Stimulated activated effector memory CD8-positive, alpha-beta T cell treated with anti-CD3 and anti-CD28 coated beads, Interleukin-12 subunit alpha, Interleukin-12 subunit beta, amount 100 ng/mL, for 72 hours (primary cell): ENCODE measurements at regions not wholly inside any gene's neighbourhood (a gene's known extent, or its start where the extent isn't known, plus 50 kb on each side); places are given as distances from the start of the nearest gene placed in this dataset.

ENCODE experiments used
- ATAC-seq: fragments of 150-1000 bp; cut with Tn5 transposase; 2 replicates; pipeline ENCODE4 v1.10.0; 2021
- DNase-seq, 2 donors: peaks; one replicate each; pipeline ENCODE4 v3.0.0; 2021 to 2022; ENCODE audit warnings: low spot score in 2 of 2
- H3K27ac Mint-ChIP-seq: one replicate; pipeline ENCODE4 v1.8.0; 2022; ENCODE audit warnings: mild to moderate bottlenecking, mixed read lengths
- H3K36me3 Mint-ChIP-seq: one replicate; pipeline ENCODE4 v1.8.0; 2022; ENCODE audit warnings: mild to moderate bottlenecking, mixed read lengths
- H3K4me1 Mint-ChIP-seq: one replicate; pipeline ENCODE4 v1.8.0; 2022; ENCODE audit warnings: mixed read lengths
- H3K4me3 Mint-ChIP-seq: one replicate; pipeline ENCODE4 v1.8.0; 2022; ENCODE audit warnings: mild to moderate bottlenecking, mixed read lengths
- H3K9me3 Mint-ChIP-seq: one replicate; pipeline ENCODE4 v1.8.0; 2022; ENCODE audit warnings: mixed read lengths

DNA sequence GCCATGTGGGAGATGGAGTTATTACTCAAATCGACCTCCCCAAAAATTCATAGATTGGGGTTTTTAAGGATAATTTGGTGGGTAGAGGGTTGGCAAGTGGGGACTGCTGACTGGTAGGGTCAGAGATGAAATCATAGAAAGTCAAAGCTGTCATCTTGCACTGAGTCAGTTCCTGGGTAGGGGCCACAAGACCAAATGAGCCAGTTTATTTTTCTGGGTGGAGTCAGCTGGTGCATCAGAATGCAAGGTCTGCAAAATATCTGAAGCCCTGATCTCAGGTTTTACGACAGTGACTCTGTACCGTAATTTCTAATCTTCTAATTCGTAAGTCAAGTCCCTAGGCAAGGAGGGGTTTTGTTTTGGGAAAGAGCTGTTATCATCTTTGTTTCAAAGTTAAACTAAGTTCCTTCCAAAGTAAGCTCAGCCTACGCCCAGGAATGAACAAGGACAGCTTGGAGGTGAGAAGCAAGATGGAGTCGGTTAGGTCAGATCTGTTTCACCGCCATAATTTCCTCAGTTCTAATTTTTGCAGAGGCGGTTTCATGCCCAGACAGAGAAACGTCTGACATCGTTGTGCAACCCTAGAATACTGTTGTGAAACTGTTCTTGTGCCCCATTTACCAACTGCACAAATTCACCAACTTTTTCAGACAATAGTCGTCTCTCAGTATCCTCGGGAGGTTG is 104.5 kb upstream of the SFSWAP start:
- peaks cover 7% of the 10 kb centered on the region for H3K36me3 Mint-ChIP-seq
- no peaks in the 10 kb centered on the region for H3K9me3 Mint-ChIP-seq
- peak overlapping the region; percentile 78 for H3K27ac Mint-ChIP-seq
- H3K4me1 Mint-ChIP-seq: peaks cover 71% of the 10 kb centered on the region
- peak; percentile 79 for ATAC-seq
- DNase-seq: peak in 1 of 2 donors; percentile 55
- H3K4me3 Mint-ChIP-seq: peak overlapping the region; percentile 73

DNA sequence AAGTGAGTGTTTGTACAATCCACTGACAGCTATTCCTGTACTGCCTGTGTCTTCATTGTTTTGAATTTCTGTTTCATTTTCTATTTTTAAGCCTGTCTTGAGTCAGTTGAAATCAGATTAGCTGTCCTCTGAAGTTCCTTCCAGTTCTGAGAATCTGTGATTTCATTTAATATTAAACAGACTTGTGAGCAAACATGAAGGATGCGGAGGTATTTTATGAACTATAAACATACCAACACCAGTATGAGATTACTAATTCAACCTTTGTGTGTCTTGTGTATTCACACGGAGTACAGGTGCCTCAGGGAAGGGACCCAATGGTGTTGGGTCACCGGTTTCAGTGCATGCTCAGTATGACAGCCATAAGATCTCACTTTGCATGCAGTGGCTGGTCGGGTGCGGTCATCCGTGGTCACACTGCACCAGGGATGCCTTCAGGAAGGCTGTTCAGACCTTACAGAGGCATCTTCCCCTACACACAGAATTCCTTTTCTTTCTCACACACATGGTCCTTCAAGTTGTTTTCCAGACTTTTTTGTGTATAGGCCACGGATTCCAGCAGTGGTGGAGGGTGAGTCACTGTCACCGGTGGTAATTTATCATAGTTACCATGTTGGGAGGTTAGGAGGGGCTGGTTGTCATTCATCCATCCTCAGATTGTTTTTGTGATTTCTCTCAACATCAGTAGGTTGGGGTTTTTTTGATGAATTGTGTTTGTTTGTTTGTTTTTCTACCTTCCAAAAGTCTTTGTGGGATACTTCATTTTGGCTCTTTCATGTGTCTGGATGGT is 103.0 kb upstream of the SFSWAP start:
- Mint-ChIP-seq H3K9me3 (no peaks in the 10 kb centered on the region), H3K36me3 (peaks cover 7% of the 10 kb centered on the region), H3K4me3 (peak overlapping the region; percentile 73), H3K4me1 (peaks cover 63% of the 10 kb centered on the region), H3K27ac (peak overlapping the region; percentile 90)
- ATAC-seq (peak; percentile 85), DNase-seq (peak in 1 of 2 donors; percentile 58)

DNA sequence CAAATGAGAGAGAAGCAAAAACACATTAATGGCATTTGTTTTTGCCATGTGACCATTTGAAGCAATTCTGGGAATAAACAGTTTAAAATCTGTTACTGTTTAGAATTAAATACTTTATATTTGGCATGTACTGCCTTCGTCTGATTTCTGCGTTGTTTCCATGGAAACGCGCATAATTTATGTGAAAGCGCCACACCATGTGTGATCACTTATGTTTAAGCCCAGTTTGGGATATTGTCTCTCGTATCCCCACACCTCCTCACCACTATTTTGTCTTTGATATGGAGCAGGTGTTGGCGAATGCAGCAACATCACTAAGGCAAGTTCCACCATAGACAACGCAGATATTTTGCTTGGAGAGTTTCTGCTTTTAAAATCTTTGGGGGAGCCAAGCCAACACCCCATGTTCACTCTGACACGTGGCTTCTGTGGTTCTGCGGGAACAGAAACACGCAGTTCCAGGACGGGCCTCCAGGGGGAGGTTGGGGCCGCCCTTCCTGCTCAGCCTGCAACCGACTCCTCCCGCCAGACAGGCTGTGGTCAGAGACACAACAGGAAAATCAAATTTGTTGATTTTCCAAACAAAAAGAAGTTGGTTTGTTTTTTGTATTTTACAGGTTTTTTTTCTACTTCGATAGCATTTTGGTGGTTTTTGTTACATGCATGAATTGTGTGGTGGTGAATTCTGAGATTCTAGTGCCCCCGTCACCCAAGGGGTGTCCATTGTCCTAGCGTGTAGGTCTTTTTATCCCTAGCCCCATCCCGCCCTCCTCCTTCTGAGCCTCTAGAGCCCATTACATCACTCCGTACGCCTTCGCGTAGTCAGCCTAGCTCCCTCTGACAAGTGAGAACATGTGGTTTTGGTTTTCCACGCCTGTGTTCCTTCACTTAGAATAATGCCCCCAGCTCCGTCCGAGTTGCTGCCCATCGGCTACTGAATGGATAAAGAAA is 101.9 kb upstream of the SFSWAP start:
- Mint-ChIP-seq H3K4me1 (peaks cover 53% of the 10 kb centered on the region), H3K9me3 (no peaks in the 10 kb centered on the region), H3K36me3 (peaks cover 7% of the 10 kb centered on the region), H3K4me3 (peak overlapping the region; percentile 17), H3K27ac (no peak overlapping the region)
- ATAC-seq (no peak), DNase-seq (peak in 1 of 2 donors; percentile 70)

DNA sequence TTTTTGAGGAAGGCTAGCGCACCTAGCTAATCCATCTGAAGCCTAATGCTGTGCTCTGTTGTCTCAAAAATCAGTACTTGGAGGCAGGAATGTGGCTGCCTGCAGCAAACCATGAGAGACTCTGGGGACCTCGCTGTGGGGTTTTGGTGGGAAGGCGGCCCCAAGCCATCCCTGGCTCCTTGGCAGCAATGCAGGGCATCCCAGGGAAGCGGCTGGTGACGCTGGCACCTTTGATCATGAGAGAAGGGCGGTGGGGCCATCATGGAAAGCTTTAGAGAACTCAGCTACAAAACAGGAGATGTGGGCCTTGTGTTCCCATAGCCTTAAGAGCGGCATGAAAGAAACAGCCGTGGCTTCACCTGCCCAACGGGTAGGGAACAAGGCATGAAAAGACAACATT is 101.1 kb upstream of the SFSWAP start:
- peaks cover 46% of the 10 kb centered on the region for H3K4me1 Mint-ChIP-seq
- DNase-seq: no peak
- peak overlapping the region; percentile 17 for H3K4me3 Mint-ChIP-seq
- H3K36me3 Mint-ChIP-seq: peaks cover 7% of the 10 kb centered on the region
- no peak for ATAC-seq
- H3K9me3 Mint-ChIP-seq: no peaks in the 10 kb centered on the region
- no peak overlapping the region for H3K27ac Mint-ChIP-seq

DNA sequence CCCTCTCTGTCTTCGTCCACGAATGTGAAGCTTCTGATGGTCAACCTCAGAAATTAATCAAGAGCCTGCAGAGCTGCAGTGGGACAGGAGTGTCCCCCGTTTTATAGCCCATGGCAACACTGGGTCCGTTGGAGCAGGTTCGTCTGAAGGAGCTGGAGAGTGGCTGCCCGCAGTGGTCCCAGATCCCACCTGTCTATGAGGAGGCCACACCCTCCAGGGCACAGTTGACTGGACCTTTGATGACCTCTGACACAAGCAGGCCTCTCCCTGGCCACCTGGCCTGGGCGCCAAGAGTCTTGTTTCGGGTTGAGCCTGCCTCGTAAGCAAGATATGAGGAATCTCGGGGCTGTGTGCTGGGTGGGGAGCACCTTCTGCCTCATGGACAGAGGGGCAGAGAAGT is 100.7 kb upstream of the SFSWAP start:
- peaks cover 41% of the 10 kb centered on the region for H3K4me1 Mint-ChIP-seq
- peaks cover 7% of the 10 kb centered on the region for H3K36me3 Mint-ChIP-seq
- DNase-seq (no peak), ATAC-seq (no peak)
- H3K9me3 Mint-ChIP-seq: no peaks in the 10 kb centered on the region
- no peak overlapping the region for H3K27ac Mint-ChIP-seq
- H3K4me3 Mint-ChIP-seq: no peak overlapping the region

DNA sequence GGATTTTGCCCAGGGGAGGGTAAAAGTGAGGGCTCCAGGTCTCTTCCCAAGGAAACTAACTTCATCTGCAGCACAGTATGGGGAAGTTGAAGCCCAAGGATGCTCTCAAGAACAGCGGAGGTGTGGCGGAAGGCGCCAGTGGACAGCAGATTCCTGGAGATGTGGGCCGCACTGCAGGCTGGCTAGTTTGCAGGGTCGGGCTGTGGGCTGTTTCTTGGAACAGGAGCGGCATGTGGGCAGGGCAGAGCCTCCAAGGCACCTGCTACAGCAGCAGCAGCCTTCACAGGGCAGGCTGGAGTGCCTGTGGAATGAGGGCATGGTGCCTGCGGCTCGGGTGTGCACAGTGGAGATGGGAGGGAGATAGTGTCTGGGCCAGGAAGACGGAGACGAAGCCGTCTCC is 100.0 kb upstream of the SFSWAP start:
- Mint-ChIP-seq H3K9me3 (no peaks in the 10 kb centered on the region), H3K36me3 (peaks cover 7% of the 10 kb centered on the region)

DNA sequence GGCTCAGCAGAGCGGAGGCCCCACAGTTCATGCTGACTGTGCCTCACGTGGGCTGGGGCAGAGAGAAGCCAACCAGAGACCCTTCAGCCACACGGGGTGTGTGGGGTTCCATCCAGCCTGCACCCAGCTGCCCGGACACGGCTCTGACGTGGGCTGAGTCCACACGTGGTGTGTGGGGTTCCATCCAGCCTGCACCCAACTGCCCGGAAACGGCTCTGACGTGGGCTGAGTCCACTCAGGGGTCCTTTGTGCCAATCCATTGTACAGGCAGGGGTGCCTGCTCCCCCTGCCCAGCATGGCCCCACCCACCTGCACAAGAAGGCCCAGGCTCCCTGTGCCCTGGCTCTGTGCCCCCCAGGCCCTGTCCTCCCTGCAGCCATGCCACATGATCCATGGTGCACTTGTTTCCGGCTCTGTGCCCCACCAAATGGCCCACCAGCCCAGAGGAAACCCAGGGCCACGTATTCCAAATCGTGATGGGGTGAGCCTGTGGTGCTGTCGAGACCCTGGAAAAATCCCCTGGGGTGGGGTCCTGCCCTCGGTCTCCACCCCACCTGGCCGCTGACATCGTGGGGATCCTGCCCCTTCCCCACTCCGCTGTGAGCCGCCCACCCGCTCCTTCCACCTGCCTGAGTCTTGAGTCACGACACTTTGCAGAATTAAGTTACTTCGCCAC is 99.3 kb upstream of the SFSWAP start:
- Mint-ChIP-seq H3K4me1 (peaks cover 28% of the 10 kb centered on the region), H3K27ac (no peak overlapping the region), H3K4me3 (no peak overlapping the region), H3K9me3 (no peaks in the 10 kb centered on the region), H3K36me3 (peaks cover 7% of the 10 kb centered on the region)
- ATAC-seq (no peak), DNase-seq (no peak)

More for the DNA sequence above, 100.0 kb upstream of the SFSWAP start:
- DNase-seq: no peak
- H3K4me3 Mint-ChIP-seq: no peak overlapping the region
- no peak for ATAC-seq
- H3K4me1 Mint-ChIP-seq: peaks cover 34% of the 10 kb centered on the region
- H3K27ac Mint-ChIP-seq: no peak overlapping the region

DNA sequence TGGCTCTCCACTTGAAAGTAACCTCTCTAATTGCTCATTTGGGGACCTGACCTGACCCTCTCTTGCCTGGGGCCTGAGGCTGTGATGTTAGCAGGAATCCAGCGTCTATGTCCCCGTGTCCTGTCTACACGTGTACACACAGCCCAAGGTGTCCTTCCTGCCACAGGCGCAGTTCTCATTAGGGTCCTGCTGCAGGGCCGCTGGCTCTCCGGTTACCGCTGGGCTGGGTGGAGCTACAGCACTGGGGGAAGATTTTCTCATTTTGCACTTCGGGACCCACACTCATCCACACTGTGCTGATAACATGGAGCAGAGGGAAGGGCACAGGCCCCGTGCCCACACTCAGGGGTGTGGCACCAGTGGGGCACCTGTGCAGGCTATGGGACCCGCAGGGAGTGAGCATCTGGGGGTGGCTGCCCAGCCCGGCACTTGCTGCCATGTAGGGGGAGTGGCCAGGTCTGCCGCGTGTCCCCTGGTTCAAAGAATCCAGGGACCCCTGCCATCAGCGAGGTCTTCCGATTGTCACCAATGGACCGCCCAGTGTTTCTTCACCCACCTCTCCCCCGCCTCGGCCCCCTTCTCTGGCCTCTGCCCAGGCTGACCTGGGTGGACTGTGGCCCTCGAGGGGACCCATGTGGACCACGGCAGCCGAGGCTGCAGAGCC is 98.7 kb upstream of the SFSWAP start:
- Mint-ChIP-seq H3K9me3 (no peaks in the 10 kb centered on the region), H3K36me3 (peaks cover 7% of the 10 kb centered on the region), H3K27ac (no peak overlapping the region), H3K4me1 (peaks cover 22% of the 10 kb centered on the region), H3K4me3 (no peak overlapping the region)
- ATAC-seq (no peak), DNase-seq (no peak)

DNA sequence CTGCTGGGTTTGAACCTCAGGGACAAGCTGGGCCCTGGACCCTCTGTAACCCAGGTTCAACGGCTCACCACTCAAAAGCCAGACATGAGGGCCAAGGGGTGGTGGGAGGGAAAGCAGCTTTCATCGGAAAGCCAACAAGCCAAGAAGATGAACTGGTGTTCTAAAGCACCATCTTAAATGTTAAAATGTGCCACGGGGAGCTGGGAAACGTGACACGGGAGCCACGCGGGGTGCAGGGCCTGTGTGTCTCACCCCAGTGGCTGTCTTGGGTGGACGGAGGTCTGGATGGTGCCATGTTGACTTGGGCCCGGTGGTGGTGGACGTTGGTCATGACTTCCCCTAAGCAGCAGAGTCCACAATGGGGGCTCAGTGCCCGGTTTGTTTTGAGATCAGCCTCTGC is 97.7 kb upstream of the SFSWAP start:
- Mint-ChIP-seq H3K4me1 (peaks cover 13% of the 10 kb centered on the region), H3K27ac (no peak overlapping the region), H3K4me3 (no peak overlapping the region), H3K36me3 (no peaks in the 10 kb centered on the region), H3K9me3 (no peaks in the 10 kb centered on the region)
- DNase-seq (no peak), ATAC-seq (no peak)

DNA sequence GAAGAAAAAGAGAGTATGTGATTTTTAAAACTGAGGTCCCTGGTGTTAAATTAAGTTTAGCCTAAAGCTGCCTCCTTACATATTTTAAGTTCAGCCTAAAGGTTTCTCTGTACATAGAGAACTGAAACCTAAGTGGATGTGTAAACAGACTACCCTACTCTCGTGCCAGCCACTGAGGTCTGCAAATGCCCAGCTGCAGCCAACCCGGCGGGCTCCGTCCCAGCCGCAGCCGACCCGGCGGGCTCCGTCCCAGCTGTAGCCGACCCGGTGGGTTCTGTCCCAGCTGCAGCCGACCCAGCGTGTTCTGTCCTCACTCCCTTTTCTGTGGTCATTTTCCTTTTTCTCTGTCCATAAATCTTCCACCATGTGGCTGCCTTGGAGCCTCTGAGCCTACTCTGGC is 97.2 kb upstream of the SFSWAP start:
- H3K4me1 Mint-ChIP-seq: peaks cover 11% of the 10 kb centered on the region
- no peak overlapping the region for H3K4me3 Mint-ChIP-seq
- H3K9me3 Mint-ChIP-seq: no peaks in the 10 kb centered on the region
- no peak overlapping the region for H3K27ac Mint-ChIP-seq
- no peaks in the 10 kb centered on the region for H3K36me3 Mint-ChIP-seq
- ATAC-seq (no peak), DNase-seq (no peak)

DNA sequence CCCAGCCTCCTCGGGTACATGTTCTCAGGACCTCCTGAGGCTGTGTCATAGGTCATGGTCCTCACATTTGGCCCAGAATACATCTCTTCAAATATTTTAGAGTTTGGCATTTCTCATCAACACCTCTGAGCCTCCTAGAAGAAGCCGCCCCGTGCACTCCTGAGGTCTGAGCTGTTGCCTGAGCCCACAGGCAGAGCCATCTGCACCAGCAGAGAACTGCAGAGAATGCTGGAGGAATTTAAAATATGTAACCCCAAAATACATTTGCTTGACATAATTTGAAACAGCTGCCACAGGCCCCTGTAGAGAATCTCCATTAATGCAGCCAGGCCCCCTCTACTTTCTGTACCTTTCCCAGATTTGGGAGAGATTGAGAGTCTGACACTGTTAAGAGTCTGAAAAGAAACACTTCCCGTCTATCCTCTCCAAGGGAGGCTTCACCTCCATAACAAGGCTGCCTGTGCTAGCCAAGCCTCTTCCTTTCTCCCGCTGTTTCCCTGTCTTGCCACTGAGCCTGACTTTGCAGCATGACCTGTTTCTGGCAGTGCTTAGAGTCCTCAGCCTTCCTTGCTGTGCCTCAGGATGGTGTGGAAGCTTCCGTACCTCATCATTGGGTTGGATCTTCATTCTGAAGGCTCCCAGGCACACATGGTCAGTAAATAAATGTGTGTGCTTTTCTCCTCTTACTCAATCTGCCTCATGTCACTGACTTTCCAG is 95.4 kb upstream of the SFSWAP start:
- Mint-ChIP-seq H3K27ac (no peak overlapping the region), H3K9me3 (no peaks in the 10 kb centered on the region), H3K36me3 (no peaks in the 10 kb centered on the region), H3K4me3 (no peak overlapping the region), H3K4me1 (no peaks in the 10 kb centered on the region)
- DNase-seq (no peak), ATAC-seq (no peak)

DNA sequence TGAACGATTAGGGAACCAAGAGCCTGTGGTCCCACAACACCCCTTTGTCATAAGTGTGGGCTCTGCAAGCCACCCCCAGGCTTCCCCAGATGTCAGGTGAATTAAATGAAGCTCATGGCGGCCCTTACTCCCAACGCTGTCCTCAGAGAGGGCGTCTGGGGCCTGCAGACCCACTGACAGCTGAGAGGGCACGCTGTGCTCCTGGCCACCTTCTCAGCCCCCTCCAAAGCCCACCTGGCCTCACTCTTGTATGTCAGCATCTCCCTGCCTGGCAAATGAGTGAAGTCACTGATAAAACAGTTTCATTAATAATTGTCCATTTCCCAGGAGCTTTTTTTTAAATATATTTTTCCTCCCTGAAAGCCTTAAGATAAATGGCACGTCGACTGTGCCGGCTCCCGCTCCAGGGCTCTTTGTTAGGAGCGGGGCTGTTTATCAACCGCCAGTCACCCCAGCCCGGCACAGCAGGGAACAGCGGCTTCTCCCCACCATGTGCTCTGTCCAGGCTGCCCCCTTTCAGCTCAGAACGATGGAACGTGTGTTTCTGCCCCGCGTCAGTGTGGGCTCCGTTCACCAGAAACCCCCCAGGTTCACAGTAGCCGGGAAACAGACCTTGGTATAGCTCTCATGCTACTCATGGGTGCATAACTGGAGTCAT is 94.7 kb upstream of the SFSWAP start:
- DNase-seq (no peak), ATAC-seq (no peak)
- Mint-ChIP-seq H3K4me1 (no peaks in the 10 kb centered on the region), H3K4me3 (no peak overlapping the region), H3K27ac (no peak overlapping the region), H3K36me3 (no peaks in the 10 kb centered on the region), H3K9me3 (no peaks in the 10 kb centered on the region)

DNA sequence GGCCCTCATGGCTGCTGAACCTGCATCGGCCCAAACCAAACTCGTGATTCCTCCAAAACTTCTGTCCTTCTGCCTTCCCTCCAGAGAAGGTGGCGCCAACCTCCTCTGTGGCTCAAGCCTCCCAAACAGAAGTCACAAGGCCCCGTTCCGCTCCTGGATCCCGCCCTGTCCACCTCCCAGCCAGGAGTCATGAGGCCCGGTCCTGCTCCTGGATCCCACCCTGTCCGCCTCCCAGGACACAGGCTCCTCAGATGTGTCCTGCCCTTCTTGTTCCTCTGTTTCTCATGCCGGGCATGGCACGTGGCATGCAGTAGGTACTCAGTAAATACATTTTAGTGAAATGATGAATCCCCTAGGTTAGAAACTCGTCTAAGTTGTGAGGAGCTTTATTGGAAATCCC is 94.2 kb upstream of the SFSWAP start:
- Mint-ChIP-seq H3K36me3 (no peaks in the 10 kb centered on the region), H3K4me3 (no peak overlapping the region), H3K4me1 (no peaks in the 10 kb centered on the region), H3K27ac (no peak overlapping the region), H3K9me3 (no peaks in the 10 kb centered on the region)
- no peak for DNase-seq
- ATAC-seq: no peak

DNA sequence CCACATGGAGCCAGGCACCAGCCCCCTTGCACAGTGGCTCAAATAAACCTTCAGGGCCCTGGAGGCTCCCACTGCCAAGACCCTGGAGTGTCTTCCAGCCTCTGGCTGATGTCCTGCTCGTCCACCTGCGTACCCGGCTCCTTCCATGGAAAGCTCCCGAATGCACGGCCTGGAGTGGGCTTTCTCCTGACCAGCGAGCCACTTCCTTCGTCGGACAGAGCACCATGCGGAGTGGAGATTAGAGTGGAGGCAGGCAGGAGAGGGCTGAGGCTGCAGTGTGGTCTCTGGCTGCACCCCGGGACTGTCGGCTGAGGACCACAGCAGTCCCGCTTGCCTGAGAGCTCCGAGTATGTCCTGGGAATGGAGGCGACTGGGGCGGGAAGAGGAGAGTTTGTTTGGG is 93.7 kb upstream of the SFSWAP start:
- DNase-seq: no peak
- H3K27ac Mint-ChIP-seq: no peak overlapping the region
- no peaks in the 10 kb centered on the region for H3K9me3 Mint-ChIP-seq
- no peaks in the 10 kb centered on the region for H3K4me1 Mint-ChIP-seq
- no peak for ATAC-seq
- H3K4me3 Mint-ChIP-seq: no peak overlapping the region
- H3K36me3 Mint-ChIP-seq: no peaks in the 10 kb centered on the region
